Hepatic stellate cell (primary cell): ENCODE measurements at regions not wholly inside any gene's neighbourhood (a gene's known extent, or its start where the extent isn't known, plus 50 kb on each side); places are given as distances from the start of the nearest gene placed in this dataset.

Source experiments
- DNase-seq: peaks from one replicate; pipeline ENCODE4 v3.0.0; 2011; ENCODE audit warnings: low spot score

DNA sequence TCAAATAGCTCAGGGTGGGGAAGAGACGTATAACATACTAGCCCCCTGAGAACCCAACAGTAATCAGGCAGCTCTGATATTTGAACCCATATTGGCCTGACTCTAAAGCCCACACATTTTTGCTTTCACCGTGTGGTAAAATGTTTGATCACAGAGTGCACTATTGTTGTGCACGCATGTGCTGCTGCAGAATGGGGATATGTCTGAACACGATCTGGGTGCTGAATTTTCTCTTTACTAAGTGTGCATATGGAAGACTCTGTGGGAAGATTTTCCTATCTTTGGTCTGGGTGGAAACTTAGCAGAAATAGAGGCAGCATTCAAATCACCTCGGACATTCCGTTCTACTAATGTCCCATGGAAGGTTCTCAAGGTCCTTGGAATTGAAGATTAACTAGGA is 800.1 kb downstream of the TFAP2A start:
- no peak for DNase-seq

DNA sequence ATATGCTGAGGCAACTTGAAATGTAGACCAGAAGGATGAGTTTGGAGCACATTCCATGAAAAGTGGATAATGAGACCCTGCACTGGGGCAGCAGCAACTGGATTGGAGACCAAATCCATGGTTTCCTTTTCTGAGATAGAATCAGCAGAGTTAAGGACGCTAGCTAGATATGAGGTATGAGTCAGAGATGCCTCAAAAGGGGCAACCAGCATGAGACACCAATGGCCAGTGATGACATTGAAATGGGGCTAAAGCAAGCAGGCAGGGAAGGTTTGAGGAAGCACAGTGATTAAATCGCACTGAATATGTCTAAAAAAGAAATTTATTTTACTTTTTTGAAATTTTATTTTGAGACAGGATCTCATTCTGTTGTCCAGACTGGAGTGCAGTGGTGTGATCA is 802.4 kb downstream of the TFAP2A start:
- no peak for DNase-seq

DNA sequence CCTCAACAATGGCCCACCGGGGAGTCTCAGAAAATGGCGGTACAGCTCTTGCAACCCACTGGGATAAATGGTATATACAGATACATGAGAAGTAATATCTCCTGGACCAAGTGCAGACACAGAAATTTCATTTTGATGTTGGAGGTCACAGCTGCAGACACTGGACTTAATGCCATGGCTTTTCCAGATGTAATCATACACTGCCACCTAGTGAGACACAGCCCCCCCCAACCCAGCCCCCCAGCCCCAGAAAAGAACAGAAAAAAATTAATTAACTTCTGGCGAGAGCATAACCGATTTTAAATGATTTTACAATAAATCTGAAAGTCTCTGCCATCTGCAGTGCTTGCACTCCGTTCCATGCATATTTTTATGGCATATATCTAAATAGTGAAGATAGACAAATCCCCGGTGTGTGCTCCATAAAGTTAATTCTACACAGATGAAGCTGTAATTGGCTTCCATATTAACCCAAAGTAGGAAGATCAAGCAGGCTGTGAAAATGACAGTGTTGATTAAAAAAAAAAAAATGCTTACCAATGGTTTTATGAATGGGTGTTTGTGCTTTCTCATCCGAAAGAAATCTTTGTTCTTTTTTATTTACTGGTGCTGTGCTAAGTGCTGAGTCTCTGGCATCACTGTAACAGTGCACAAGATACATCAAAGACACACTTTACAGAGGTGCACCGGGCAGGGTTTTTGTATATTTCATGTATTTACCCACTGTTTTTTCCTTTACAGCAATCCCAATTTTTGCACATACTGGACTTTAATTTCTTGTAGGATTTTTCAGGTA is 804.1 kb downstream of the TFAP2A start:
- DNase-seq, result no peak

DNA sequence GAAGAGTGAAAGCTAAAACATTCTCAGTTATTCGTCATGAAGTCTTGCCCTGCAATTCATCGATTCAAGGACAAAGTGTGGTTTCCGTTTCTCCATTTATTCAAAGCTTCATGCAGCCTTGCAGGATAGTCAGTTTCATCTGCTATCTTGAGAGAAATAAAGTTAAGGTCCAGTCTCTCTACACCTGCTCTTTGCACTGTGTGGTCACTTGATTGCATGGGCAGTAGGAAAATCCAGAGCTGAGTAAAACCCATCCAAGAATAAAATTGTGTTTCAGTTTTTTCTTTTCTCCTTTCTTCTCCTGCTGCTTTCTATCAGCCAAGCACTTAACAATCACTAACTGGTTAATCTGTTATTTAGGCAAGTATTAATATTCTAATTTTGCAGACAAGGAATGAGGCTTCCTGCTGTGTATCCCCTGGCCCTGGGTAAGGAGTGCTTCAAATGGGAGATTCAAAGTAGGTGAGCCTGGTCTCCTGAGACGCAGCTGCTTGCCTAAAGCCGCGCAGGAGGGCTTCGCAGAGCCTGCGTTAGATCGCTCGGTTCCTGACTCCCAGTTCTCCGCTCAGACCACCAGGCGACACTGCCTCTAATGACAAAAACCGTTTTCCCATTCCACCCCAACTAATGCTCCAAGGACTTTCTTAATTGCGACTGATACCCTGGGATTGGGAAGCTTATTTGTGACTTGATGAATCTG is 808.3 kb downstream of the TFAP2A start:
- DNase-seq, result no peak

DNA sequence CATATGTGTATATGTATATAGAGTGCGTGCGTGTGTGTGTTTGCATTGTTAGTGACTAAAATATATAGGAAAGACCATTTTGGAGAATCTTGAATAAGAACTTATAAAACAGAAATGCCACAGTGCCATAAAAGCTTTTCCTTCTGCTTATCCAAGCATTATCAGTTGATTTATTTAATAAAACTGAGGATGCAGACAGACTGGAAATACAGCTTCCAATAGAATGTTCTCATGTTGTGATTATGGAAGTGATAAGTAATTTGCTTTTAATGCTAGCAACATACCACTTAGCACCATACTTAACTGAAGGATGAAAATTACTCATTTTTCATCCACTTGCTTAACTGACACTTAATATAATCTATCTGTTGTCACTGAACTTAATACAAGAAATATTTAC is 820.1 kb downstream of the TFAP2A start:
- DNase-seq, result no peak

DNA sequence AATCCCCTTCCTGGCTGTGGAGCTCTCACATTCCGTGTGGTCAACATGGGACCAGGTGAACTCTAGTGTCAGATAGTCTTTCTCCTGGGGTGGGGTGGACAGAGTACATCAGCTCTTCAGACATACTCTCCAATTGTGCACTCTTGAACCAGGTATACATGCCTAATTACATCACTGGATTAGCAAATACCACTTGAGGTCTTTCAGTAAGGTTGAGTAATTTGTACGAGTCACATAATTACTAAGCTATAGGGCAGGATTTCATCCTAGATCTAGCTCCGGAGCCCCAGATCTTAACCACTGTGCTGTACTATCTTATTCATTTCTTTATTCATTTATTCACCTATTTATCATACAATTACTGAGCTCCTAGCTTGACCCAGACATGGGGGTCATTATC is 821.3 kb downstream of the TFAP2A start:
- DNase-seq, result no peak

DNA sequence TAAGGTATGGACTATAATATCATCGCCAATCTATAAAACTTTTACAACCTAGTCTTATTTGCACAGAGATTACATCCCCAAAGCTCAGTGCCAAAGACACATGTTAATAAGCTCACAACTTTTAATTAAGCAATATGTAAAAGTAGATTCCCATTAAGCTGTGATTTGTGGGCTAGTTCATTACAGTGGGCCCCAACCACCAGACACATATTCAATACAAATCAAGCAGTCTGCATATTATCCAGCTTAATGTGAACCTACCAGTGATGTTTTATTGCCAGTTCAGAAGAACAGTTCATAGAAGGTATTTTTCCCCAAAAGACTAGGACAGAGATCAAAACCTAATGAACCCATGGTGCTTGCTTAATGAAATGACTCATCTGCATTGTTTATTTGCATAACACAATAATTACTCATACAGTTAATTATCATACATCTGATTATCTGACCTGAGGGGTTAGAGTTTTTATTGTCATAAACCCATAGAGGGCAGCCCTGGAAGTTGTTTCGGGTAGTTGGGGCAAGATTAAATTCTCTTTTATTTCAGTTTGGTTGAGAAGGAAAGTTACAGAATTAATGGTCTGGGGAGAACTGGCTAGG is 831.0 kb downstream of the TFAP2A start:
- DNase-seq, result no peak

DNA sequence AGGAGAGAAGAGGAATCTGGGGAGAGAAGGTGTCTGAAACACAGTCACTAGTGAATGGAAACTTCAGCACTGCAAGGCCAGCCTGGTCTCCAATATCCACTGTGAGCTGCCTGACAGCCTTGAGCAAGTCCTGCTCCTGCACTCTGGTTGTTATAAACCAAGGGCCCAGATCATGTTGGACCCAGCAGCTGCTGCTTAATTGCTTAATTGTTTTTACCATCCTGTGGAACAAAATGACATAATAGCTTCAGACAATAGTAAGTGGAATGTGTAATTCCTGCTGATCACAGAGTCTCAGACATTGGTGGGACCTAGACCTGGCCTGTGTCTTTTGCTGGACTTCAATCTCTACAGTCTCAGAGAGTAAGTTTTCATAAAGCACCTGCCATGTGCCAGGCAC is 833.7 kb downstream of the TFAP2A start:
- no peak for DNase-seq

DNA sequence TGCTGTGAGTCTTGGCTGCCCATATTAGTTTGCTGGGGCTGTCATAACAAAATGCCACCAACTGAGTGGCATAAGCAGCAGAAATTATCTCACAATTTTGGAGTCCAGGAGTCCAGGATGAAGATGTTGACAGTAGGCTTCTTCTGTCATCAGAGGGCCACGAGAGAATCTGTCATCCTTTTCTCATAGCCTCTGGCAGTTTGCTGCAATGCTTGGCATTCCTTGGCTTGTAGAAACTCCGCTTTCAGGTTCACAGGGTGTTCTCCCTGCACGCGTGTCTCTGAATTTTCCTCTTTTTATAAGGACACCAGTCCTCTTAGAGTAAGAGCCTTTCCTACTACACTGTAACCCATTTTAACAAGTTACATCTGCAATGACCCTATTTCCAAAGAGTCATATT is 838.4 kb downstream of the TFAP2A start:
- no peak for DNase-seq

DNA sequence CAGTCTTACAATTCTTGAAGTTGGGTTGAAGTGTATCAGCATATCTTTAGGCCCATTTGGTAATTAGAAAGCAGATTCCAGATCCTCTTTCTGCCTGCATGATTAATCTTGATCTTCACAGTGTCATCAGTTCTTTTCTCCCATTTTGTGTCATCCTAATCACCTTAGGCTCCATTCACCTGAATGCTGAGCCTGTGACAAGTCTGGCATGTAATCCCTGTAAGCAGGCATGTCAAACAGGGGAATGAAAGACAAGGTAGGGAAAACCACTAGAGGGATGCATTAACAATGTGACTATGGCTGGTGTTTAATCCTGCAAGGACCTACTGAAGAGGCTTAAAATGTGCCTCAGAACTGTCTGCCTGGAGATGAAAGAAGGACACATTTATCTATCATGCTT is 848.8 kb downstream of the TFAP2A start:
- DNase-seq, result no peak

DNA sequence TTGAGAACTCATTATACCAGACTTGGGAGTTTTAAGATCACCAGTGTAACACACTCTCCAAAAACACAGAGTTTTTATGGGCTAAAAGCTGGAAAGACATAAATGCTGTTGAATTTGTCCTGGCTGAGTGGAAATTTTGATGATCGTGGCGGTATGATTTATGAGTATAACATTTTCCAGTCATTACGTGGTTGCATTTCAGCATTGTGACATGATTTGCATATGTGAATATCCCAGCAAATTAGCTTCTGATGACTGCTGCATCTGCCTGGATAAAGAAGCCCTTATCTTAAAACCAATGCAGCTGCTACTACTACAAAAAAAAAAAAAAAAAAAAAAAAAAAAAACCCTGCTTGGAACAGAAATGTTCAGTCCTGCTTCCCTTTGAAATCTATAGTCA is 850.9 kb downstream of the TFAP2A start:
- no peak for DNase-seq

DNA sequence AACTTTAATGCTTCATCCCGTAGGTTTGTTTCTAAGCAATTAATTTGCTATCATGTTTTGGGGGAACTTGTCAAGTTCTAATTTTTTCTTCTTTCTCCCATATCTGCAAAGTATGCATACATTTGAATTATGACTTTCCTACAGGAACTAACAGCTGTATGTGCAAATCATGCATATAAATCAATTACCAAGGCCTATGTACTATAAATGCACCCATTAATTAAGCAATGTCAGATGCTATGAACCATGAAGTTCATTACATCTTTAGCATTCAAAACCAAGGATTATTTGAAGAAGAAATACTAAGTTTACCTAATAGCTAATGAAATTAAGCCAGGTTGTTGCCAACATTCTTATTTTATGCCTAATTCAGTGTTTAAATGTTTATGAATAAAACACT is 851.3 kb downstream of the TFAP2A start:
- no peak for DNase-seq

DNA sequence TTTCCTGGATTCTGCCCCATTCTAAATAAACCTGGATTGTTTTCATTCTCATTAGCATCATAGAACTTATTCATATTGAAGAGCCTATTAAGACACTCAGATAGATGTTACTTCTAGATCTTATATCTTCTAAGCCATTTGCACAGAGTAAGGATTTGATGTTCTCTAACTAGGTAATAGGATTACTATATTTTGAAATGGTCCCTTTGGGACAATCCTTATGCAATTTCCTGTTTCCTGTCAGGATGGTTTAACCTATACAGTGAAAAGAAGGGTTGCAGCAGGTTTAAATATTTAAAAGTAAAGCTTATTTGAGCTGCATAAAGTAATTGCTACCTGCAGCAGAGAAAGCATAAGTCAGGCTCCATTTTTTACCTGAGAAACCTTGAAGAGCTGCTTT is 860.1 kb downstream of the TFAP2A start:
- no peak for DNase-seq

DNA sequence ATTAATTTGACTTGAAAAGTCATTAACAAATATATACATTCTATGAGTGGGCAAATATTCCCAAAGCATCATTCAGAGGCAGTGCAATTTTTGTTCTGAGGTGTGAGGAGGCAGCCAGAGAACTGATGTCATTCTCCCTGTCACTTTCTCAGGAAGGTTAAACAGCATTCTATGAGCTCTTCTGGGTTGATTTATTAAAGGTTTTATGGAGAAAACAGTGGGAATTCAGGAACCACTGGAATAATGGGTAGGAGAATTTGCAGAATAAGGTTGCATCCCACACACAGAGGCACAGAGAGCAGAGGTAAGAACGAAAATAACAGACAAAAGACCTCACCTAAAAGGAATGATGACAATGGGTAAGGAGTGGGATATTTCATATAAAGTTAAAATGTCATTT is 860.6 kb downstream of the TFAP2A start:
- DNase-seq, result no peak

DNA sequence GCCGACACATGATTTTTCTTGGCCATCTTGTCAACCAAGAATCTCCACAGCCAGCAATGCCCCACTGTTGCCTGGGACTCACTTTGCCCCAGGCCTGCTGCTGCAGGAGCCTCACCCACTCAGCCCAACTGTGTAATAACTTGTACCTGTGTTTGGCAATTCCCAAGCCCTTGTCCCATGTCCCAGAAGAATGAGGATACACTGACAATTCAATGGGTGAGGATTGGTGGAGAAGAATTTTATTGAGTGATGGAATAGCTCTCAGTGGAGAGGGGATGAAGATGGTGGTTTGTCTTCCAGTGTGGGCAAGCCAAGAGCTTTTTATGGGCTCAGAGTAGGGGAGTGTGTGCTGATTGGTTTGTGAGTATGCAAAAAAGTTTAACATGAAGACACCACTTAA is 861.9 kb downstream of the TFAP2A start:
- no peak for DNase-seq

DNA sequence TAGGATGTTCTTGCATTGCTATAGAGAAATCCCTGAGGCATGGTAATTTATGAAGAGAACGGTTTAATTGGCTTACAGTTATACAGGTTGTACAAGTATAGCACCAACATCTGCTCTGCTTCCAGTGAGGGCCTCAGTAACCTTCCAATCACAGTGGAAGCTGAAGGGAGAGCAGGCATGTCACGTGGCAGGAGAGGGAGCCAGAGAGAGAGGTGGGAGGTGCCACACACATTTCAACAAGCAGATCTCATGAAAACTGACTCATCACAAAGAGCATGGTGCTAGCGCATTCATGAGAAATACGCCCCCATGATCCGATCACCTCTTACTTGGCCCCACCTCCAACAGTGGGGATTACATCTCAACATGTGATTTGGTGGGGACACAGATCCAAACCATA is 871.2 kb downstream of the TFAP2A start:
- no peak for DNase-seq

DNA sequence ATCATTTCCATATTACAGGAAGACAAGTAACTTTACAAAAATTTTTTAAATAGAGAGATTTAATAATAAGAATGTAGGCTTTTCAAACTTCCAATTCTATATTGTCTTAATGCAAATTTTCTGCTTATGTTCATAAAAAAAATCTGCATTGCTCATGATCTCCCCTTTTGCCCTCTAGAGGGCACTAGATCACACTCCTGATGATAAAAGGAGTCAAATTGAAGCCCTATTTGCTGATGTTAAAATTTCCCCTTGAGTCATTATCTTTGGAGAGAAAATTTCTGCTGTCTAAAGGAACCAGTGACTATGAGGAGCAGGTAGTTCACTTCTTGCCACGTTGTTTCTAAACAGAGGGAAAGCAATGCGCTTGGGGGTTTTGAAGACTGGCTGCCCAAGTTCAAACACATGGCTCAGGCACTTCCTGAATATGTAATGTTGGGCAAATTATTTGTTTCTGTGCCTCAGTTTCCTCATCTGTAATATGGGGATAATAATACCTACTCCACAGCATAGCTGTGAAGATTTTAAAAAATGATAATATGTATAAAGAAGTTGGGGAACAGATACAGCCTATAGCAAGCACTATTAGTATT is 874.2 kb downstream of the TFAP2A start:
- DNase-seq, result no peak

DNA sequence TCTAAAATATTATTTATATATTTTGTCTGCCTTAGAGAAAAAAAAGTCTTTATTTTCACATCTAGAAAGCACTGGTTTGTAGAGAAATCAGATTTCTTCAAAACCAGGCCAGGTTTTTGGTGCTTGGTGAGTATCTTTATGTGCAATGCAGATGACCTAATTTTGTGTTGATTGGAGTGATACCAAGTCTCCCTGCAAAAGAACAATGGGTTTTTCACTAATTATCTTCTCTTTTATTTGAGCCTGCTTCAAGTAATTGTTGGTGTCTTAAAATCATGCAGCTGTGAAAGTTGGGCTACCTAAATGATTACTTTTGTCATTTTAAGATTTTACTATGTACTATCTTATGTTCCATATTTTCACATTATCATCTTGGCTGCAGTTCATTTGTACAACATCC is 874.7 kb downstream of the TFAP2A start:
- DNase-seq, result no peak

DNA sequence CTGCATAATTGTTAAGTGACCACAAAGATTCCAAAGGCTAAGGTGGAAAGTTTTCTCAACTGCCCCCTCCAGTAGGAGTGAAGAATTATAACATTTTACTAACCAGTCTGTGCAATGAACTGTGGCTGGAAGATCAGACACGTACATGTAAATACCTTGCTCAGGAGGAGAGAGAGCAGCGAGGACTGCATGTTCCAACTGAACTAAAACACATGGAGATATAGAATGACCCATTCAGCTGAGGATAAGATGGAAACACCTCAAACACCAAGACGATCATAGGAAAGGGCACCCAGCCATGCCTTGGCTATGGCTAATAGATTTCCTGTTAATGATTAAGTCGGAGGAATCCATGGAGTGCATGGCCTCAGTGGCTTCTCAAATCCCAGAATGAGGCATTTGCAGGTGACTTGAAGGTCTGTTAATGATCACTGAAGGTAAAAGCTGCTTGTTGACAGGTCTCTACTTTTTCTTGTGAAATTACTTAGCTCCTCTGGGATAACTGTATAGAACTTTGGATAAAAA is 875.6 kb downstream of the TFAP2A start:
- no peak for DNase-seq

DNA sequence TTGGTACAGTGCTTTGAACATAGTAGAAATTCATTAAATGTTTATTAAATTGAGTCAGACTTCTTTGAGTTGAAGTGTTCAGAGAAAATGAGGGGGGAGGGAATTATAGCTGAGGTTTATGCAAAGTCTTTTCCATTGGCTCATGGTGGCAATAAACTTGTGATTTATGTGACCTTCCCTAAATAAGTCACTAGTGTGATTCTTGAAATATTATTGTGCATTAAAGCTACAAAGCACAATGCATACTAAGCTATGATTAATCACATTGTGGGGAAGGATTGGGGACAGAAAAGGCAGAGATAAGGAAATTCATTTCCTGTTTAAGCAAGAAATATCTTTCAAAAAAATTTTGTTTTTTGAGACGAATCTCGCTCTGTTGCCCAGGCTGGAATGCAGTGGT is 877.5 kb downstream of the TFAP2A start:
- DNase-seq, result no peak

DNA sequence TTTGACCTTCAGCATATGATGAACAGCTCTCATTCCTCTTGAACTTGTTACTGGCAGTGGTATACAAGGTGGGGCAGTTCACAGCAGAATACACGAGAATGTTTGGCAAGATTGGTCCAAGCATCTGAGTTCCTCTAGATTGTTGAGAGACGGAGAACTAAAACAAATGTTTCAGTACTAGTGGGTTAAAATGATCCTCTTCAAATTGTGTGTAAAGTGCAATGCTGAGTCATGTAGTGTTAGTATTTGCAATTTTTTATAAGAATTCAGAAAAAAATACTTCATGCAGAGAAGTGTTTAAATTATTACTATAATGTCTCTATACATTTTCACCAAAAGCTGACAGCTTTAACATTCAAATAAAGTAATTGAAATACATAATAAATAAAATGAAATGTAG is 879.8 kb downstream of the TFAP2A start:
- no peak for DNase-seq

DNA sequence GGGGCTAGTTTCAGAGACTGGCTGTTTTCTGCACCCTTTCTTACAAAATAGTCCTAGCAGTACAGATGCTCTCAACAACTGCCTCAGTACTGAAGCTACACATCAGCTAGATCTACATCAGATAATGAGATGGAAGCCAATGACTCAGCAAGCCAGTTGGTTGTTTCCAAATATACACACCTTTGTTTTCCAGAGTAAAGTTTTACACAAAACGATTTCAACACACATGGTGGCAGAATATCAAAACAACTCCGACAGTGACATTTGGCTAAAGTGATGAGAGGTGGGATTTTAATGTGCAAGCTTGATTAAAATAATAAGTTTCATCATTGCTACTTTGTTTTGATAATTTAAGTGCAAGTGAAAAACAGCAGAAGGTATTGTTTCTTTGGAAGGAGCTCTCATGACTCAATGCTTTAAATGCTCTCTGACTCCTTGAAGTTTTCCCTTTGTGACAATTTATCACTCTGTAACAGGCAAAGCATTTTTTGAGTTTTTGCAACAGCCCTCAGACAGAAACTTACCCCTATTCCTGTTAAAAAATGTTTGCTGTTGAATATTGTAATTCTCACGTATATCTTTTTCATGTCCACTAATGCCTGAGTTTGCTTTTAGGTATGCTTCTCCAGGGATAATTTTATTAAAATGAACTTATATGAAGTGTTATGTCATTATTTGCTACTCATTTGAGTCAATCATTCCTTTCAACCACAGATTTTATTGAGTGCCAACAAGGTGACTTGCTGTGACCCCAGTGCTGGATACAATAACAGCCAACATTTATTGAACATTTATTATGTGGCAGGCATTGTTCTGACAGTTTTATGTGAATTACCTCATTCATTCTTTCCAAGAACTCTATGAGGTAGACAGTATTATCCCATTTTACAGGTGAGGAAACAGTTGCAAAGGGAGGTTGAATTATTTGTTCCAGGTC is 882.0 kb downstream of the TFAP2A start:
- DNase-seq, result no peak
